Esophagus squamous epithelium (tissue), 4 donors: ENCODE measurements at regions not wholly inside any gene's neighbourhood (a gene's known extent, or its start where the extent isn't known, plus 50 kb on each side); places are given as distances from the start of the nearest gene placed in this dataset.

Experiments
- CTCF ChIP-seq, 6 experiments: fragments of 450-650 bp in 4 of 6; fragments of 200-600 bp in 2 of 6; sonication (generic) in 2 of 6; IDR thresholded peaks; one replicate each; pipeline ENCODE4 v1.5.1; 2016 to 2019; ENCODE audit warnings: antibody characterized with exemption in 6 of 6, mild to moderate bottlenecking in 4 of 6, moderate library complexity in 4 of 6
- POLR2A ChIP-seq, 4 donors: fragments of 450-650 bp; IDR thresholded peaks; one replicate each; pipeline ENCODE4 v1.6.1; 2017; ENCODE audit warnings: antibody characterized with exemption in 4 of 4, mild to moderate bottlenecking in 4 of 4, moderate library complexity in 3 of 4

GRCh38 chr14:104403421-104404220 is 175.9 kb upstream of the C14orf180 start:
- TF ChIP-seq CTCF (IDR thresholded peaks at IDR 0.05) (no peak), POLR2A (IDR thresholded peaks at IDR 0.05) (no peak)
